ENCODE measurements at regions not wholly inside any gene's neighbourhood (a gene's known extent, or its start where the extent isn't known, plus 50 kb on each side); places are given as distances from the start of the nearest gene placed in this dataset.

DNA sequence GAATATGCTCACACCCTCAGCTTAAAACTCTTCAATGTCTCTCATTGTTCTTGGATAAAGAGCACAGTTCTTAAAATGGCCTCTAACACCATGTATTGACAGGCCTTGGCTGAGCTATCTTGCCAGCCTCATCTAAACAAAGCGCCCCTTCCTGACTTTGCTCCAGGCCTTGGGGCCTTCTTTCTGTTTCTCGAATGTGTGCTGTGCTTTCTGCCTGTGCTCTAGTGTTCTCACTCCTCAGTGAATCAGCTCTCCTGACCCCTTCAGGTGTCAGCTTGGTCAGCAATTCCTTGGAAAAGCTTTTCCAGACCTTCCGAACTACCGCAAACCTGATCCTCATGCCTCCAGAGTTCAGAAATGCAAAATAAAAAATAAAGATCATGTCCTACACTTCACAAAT, 346.3 kb upstream of the FSTL5 start:
- TF ChIP-seq EZH2 (IDR thresholded peaks at IDR 0.05; ENCODE audit: insufficient read depth, poor library complexity, severe bottlenecking), result no peak
- no peak for TF ChIP-seq EZH2phosphoT487 (IDR thresholded peaks at IDR 0.05; ENCODE audit: insufficient read depth, low read depth)
